Upper lobe of right lung (tissue), 1 donor: ENCODE measurements at regions not wholly inside any gene's neighbourhood (a gene's known extent, or its start where the extent isn't known, plus 50 kb on each side); places are given as distances from the start of the nearest gene placed in this dataset.

ENCODE experiments used
- ATAC-seq: fragments of 200-7000 bp; cut with Tn5 transposase; one replicate; pipeline ENCODE4 v1.9.1; 2020; ENCODE audit warnings: mild to moderate bottlenecking, moderate library complexity
- DNase-seq: peaks from one replicate; pipeline ENCODE4 v3.0.0-alpha.2; 2020
- H3K27ac ChIP-seq: fragments of 200-600 bp; one replicate; pipeline ENCODE4 v1.8.0; 2022
- H3K27me3 ChIP-seq: fragments of 200-600 bp; one replicate; pipeline ENCODE4 v1.8.0; 2022; ENCODE audit warnings: mild to moderate bottlenecking
- H3K36me3 ChIP-seq: fragments of 200-600 bp; one replicate; pipeline ENCODE4 v1.8.0; 2022
- H3K4me1 ChIP-seq: fragments of 200-600 bp; one replicate; pipeline ENCODE4 v1.8.0; 2022
- H3K4me3 ChIP-seq: fragments of 200-600 bp; one replicate; pipeline ENCODE4 v1.8.0; 2022; ENCODE audit warnings: mild to moderate bottlenecking
- H3K9me3 ChIP-seq: fragments of 200-600 bp; one replicate; pipeline ENCODE4 v1.8.0; 2022
- CTCF ChIP-seq: fragments of 200-600 bp; IDR thresholded peaks from one replicate; pipeline ENCODE4 v1.8.0; 2022; ENCODE audit warnings: antibody characterized with exemption
- intact Hi-C: fragments of 100-400 bp; cut with DNase I; formaldehyde crosslinking; loops from one replicate; pipeline ENCODE4 v1.11.0; 2022
- donor health status: DM: no; HTN: yes; CAD: no; lungs with severe emphysema.

- no peak overlapping the region for H3K27ac ChIP-seq
- no peak overlapping the region for H3K4me3 ChIP-seq
- H3K36me3 ChIP-seq = no peaks in the 10 kb centered on the region
- intact Hi-C loops = no loop called here
- H3K9me3 ChIP-seq = no peaks in the 10 kb centered on the region
- ATAC-seq (no peak), DNase-seq (no peak)
- no peak for TF ChIP-seq CTCF
- no peaks in the 10 kb centered on the region for H3K27me3 ChIP-seq
- H3K4me1 ChIP-seq = no peaks in the 10 kb centered on the region
Measured at GRCh38 chr11:103550811-103551210, 441.6 kb downstream of the DYNC2H1 start.

GRCh38 chr11:103552086-103552485, 442.9 kb downstream of the DYNC2H1 start:
- no peak for TF ChIP-seq CTCF
- H3K4me3 ChIP-seq = no peak overlapping the region
- intact Hi-C loops = no loop called here
- no peak overlapping the region for H3K27ac ChIP-seq
- no peaks in the 10 kb centered on the region for H3K36me3 ChIP-seq
- no peak for ATAC-seq
- no peaks in the 10 kb centered on the region for H3K27me3 ChIP-seq
- no peak for DNase-seq
- no peaks in the 10 kb centered on the region for H3K4me1 ChIP-seq
- H3K9me3 ChIP-seq = no peaks in the 10 kb centered on the region

GRCh38 chr11:103556171-103556570, 446.9 kb downstream of the DYNC2H1 start:
- ATAC-seq = no peak
- no peaks in the 10 kb centered on the region for H3K27me3 ChIP-seq
- TF ChIP-seq CTCF = no peak

GRCh38 chr11:103566116-103566515, 456.9 kb downstream of the DYNC2H1 start:
- no peak for TF ChIP-seq CTCF
- Histone ChIP-seq H3K4me3 (no peak overlapping the region), H3K36me3 (no peaks in the 10 kb centered on the region), H3K9me3 (no peaks in the 10 kb centered on the region), H3K4me1 (no peaks in the 10 kb centered on the region), H3K27me3 (no peaks in the 10 kb centered on the region), H3K27ac (no peak overlapping the region)
- intact Hi-C loops = no loop called here
- no peak for ATAC-seq
- DNase-seq = no peak

More at GRCh38 chr11:103556171-103556570, 446.9 kb downstream of the DYNC2H1 start:
- H3K36me3 ChIP-seq = no peaks in the 10 kb centered on the region
- no peaks in the 10 kb centered on the region for H3K4me1 ChIP-seq
- no peaks in the 10 kb centered on the region for H3K9me3 ChIP-seq
- DNase-seq = no peak
- H3K4me3 ChIP-seq = no peak overlapping the region
- intact Hi-C loops = no loop called here
- no peak overlapping the region for H3K27ac ChIP-seq

- intact Hi-C loops = no loop called here
- Histone ChIP-seq H3K4me1 (no peaks in the 10 kb centered on the region), H3K4me3 (no peak overlapping the region), H3K9me3 (no peaks in the 10 kb centered on the region), H3K27me3 (no peaks in the 10 kb centered on the region), H3K36me3 (no peaks in the 10 kb centered on the region), H3K27ac (no peak overlapping the region)
- no peak for TF ChIP-seq CTCF
- DNase-seq = no peak
- no peak for ATAC-seq
Measured at GRCh38 chr11:103581760-103582159, 454.7 kb upstream of the DDI1 start.

GRCh38 chr11:103582351-103582909, 454.0 kb upstream of the DDI1 start:
- intact Hi-C loops = no loop called here
- Histone ChIP-seq H3K9me3 (no peaks in the 10 kb centered on the region), H3K4me1 (no peaks in the 10 kb centered on the region), H3K27ac (no peak overlapping the region), H3K4me3 (no peak overlapping the region), H3K27me3 (no peaks in the 10 kb centered on the region), H3K36me3 (no peaks in the 10 kb centered on the region)
- DNase-seq (no peak), ATAC-seq (no peak)
- TF ChIP-seq CTCF = no peak
